HG03108 (cell line): ENCODE measurements at regions not wholly inside any gene's neighbourhood (a gene's known extent, or its start where the extent isn't known, plus 50 kb on each side); places are given as distances from the start of the nearest gene placed in this dataset.
"Not testable (repeated sequence)": the region's sequence is repeated elsewhere in the genome, so short reads cannot be mapped to it uniquely, and the experiment has no call there.

Experiments used
- ATAC-seq: cut with Tn5 transposase; IDR thresholded peaks from one replicate; pipeline ENCODE4 v1.9.1; 2021; ENCODE audit warnings: moderate library complexity; ENCODE audit not compliant: unreplicated experiment

- no peak for ATAC-seq
Observed at GRCh38 chr3:6452974-6453373, 407.9 kb upstream of the GRM7 start.

- ATAC-seq: no peak
Observed at GRCh38 chr3:6455031-6455430, 405.9 kb upstream of the GRM7 start.

GRCh38 chr3:6467186-6467585, 393.7 kb upstream of the GRM7 start:
- no peak for ATAC-seq

- no peak for ATAC-seq
Observed at GRCh38 chr3:6468589-6468988, 392.3 kb upstream of the GRM7 start.

GRCh38 chr3:6471744-6472143, 389.2 kb upstream of the GRM7 start:
- no peak for ATAC-seq

GRCh38 chr3:6490487-6491327, 370.2 kb upstream of the GRM7 start:
- not testable (repeated sequence) for ATAC-seq

- no peak for ATAC-seq
Observed at GRCh38 chr3:6491768-6492167, 369.1 kb upstream of the GRM7 start.

GRCh38 chr3:6492306-6492705, 368.6 kb upstream of the GRM7 start:
- no peak for ATAC-seq

- not testable (repeated sequence) for ATAC-seq
Observed at GRCh38 chr3:6498944-6499343, 362.0 kb upstream of the GRM7 start.

GRCh38 chr3:6504347-6504746, 356.6 kb upstream of the GRM7 start:
- no peak for ATAC-seq

GRCh38 chr3:6504834-6505233, 356.1 kb upstream of the GRM7 start:
- no peak for ATAC-seq

GRCh38 chr3:6508410-6508759, 352.5 kb upstream of the GRM7 start:
- no peak for ATAC-seq

GRCh38 chr3:6509576-6509975, 351.3 kb upstream of the GRM7 start:
- ATAC-seq: no peak

GRCh38 chr3:6510713-6511112, 350.2 kb upstream of the GRM7 start:
- ATAC-seq: no peak

GRCh38 chr3:6512172-6512800, 348.6 kb upstream of the GRM7 start:
- no peak for ATAC-seq

GRCh38 chr3:6516143-6516542, 344.8 kb upstream of the GRM7 start:
- ATAC-seq: no peak

GRCh38 chr3:6516694-6517093, 344.2 kb upstream of the GRM7 start:
- no peak for ATAC-seq

- no peak for ATAC-seq
Observed at GRCh38 chr3:6518709-6519345, 342.1 kb upstream of the GRM7 start.

- ATAC-seq: no peak
Observed at GRCh38 chr3:6521369-6522113, 339.4 kb upstream of the GRM7 start.

GRCh38 chr3:6522191-6522590, 338.7 kb upstream of the GRM7 start:
- no peak for ATAC-seq

- ATAC-seq: no peak
Observed at GRCh38 chr3:6523043-6523442, 337.9 kb upstream of the GRM7 start.
